GM19239 (cell line): ENCODE measurements at regions not wholly inside any gene's neighbourhood (a gene's known extent, or its start where the extent isn't known, plus 50 kb on each side); places are given as distances from the start of the nearest gene placed in this dataset.

Source experiments
- DNase-seq: peaks from one replicate; pipeline ENCODE4 v3.0.0; 2011; ENCODE audit warnings: low spot score; ENCODE audit not compliant: insufficient read length
- FAIRE-seq: peaks from 2 replicates; lab custom pipeline; 2011; peaks lifted over from hg19 to GRCh38; lab: Jason Lieb, UNC

DNA sequence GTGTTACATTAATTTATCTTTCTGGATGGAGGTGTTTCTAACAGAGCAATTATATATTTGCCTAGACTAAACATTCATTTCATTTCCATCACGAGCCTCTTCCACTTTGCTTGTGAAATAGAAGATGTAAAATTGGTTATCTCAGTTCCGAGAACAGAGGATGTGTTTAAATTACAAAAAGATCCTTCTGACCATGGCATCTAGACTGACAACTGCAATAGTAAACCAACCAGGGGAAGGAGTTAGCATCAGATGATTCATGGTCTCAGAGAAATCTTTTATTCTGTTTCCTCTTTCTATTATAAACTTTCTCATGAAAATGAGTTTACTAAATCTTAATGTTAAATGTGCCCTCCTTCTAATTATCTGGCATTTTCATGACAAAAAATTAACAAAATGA is 149.8 kb upstream of the WDR11 start:
- DNase-seq: no peak
- no peak for FAIRE-seq

DNA sequence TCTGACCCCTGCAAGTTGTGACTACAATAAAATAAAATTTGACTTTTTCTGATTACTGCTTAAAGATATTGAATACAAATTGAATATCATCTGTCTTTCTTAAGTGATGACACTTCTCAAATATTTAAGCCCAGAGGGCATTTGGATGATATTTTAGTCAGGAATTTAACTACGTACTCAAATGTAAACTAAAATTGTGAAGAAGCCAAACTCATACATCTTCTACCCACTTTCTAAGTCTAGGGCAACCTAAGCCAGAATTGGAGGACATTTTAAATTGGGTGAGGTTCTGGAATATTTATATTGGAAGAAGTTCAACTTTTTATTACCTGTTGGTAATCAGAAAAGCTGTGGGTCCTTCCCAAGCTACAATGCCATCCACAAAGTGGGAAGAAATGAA is 149.1 kb upstream of the WDR11 start:
- no peak for DNase-seq
- no peak for FAIRE-seq

DNA sequence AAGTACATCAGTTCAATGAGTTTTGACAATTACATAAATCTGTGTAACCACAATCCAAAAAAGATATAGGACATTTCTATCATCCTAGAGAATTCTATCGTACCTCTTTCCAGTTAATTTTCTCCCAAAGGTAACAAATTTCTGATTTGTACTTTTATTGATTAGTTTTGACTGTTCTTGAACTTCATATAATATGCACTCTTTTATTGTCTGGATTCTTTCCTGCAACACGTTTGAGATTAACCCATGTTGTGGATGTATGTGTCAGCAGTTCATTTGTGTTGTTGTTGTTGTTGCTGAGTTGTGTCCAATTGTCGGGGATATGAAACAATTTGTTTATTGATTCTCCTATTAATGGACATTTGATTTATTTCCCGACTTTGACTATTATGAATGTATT is 145.9 kb upstream of the WDR11 start:
- DNase-seq (no peak), FAIRE-seq (no peak)

DNA sequence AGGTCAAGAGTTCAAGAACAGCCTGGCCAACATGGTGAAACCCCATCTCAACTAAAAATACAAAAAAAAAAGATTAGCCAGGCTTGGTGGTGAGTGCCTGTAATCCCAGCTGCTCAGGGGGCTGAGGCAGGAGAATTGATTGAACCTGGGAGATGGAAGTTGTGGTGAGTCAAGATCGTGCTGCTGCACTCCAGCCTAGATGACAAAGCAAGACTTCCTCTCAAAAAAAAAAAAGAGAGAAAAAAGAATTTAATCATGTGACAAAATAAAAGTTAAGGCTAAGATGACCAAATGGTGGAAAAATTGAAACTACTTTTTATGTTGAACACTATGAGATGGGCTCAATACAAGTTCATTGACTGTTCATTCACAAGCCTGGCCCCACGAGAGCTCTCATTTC is 141.1 kb upstream of the WDR11 start:
- DNase-seq (no peak), FAIRE-seq (no peak)

DNA sequence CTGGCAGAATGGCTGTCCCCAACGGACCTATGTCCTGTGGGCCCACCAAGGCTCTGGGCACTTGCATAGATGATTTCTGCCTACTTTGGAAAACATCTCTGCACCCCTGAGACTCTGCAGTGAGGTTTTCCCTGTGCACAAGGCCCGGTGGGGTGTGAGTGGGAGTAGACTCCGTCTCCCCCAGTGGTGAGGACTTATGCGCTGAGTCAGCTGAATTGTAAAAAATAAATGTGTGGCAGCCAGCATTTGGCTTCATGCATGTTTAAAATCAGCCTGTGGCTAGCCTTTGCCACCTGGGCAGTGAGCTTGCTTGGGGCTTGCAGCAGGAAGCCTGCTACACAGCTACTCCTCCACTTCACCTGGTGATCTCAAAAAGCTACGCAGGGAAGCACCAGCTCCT is 139.3 kb upstream of the WDR11 start:
- FAIRE-seq (no peak), DNase-seq (no peak)

DNA sequence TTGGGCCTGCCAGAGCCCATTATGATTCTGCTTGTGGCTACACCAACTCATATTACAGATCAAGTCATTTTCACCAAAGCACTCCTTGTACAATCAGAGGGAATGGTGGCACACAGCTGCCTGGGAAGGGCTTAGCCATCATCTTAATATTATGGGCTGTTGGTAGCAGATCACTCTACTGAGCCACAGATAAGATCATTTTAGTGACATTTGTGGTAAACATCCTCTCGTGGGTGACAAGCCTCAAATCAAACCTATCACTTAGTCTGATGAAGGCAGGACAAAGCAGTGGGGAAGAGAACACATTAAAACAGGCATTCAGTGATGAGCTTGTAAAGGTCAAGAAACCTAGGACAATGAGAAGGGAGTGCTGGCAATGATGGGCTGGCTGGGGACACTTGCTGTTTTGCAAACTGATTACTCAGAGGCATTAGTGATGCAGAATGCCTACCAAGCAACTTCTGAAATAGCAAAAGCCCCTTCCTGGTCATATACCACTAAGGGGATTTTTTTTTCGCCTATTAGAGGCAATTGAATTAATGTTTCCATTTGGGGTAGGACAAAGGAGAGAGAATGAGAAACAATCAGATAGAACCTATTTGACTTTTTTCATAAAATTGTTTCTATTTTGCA is 137.5 kb upstream of the WDR11 start:
- no peak for DNase-seq
- FAIRE-seq: no peak

DNA sequence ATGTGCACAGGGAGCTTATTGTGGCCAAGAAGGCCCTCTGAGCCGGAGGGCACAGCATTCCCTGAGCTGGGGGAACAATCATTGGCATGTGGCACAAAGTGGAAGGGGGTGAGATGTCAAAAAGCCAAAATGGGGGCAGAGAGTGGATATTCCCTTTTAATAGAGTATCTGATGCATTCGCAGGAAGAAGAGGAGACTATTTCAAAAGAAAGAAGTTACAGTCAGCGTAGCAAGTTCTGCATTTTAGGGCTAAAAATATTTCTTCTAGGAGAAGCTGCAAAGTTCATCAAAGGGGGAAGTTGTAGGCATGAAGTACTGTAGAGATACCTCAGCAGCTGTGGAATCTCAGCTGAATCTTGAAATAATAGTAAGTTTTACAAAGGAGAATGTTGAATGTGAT is 136.0 kb upstream of the WDR11 start:
- FAIRE-seq (no peak), DNase-seq (no peak)

DNA sequence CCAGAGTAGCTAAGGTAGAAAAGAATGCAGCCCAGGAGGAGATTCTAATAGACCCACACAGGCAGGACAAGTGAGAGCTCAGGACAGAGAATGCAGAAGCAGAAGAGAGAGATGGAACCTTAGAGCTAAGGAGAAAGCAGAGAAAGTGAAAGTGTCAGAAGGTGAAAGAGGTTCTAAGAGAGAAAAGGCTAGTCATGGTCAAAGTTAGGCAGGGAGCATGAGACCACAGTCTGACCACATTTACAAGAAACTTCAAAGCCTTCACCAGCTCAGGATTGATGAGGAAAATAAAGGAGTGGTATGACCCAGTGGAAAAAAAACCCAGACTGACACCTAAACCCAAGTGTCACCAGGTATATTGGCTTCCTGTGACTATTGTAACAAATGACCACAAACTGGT is 131.8 kb upstream of the WDR11 start:
- DNase-seq: no peak

DNA sequence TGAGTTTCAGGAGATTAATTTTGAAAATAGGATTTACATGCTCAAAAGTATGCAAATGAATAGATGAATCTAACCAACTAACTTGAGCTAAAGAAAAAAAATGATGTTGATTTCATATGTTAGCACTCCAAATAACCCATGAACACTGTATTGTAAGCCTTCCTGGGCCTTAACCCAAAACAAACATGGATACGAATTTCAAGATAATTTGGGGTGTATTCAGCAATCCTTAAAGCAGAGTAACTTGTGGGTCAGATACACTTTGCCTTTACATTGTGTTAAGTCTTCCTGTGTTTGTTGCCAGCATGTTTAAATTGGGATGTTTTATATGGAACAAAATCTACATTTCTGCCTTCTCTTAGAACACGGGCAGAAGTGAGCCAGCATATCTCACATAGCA is 124.2 kb upstream of the WDR11 start:
- DNase-seq: no peak
- FAIRE-seq: no peak

More for the DNA sequence above, 131.8 kb upstream of the WDR11 start:
- FAIRE-seq: no peak

DNA sequence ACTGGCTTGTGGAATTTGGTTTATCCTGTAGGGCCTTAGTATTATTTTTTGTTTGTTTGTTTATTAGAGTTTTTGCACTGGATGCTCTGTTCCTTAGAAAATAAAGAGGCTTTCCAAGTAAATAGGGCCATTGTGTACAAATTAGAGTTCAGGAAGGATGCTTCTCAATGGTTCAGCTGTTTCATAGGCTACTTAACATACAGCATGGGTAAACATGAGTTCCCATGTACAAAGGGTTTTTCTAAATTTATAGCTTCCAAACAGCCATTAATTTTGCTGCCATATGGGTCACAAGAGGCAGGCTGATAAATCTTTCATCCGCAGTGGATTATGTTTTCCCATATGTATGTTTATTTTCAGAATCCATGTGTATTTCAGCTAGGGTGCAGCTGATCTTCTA is 121.6 kb upstream of the WDR11 start:
- no peak for DNase-seq
- FAIRE-seq: no peak

DNA sequence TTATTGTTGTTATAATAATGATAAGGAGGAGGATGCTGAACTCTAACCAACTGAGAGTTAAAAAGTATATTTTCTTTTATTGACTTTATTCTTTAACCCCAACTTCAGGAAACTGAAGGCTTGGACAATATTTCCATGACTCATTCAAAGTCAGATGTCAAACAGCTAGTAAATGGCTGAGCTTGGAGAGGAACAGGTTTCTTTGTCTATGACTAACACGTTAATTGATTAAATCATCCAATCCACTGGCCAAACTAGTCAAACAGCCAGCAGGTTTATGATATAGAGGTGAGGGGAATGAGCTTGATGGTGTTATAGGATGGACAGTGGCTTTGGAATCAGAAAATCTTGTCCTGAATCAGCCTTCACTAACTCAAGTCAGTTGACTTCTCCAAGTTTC is 119.1 kb upstream of the WDR11 start:
- DNase-seq: no peak

DNA sequence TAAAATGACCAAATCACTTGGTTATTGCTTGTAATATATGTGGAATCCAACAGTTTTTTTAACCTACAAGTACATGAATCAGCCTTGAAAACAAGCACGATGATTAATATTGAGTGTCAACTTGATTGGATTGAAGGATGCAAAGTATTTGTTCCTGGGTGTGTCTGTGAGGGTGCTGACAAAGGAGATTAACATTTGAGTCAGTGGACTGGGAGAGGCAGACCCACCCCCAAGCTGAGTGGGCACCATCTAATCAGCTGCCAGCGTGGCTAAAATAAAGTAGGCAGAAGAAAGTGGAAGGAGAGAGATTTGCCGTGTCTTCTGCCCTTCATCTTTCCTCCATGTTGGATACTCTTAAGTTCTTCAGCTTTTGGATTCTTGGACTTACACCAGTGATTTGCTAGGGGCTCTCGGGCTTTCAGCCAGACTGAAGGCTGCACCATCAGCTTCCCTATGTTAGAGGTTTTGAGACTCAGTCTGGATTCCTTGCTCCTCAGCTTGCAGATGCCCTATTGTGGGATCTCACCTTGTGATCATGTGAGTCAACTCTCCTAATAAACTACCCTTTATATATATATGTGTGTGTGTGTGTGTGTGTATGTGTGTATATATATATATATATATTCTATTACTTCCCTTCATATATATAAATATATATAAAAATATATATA is 118.4 kb upstream of the WDR11 start:
- FAIRE-seq (no peak), DNase-seq (no peak)

More for the DNA sequence above, 119.1 kb upstream of the WDR11 start:
- FAIRE-seq: no peak

DNA sequence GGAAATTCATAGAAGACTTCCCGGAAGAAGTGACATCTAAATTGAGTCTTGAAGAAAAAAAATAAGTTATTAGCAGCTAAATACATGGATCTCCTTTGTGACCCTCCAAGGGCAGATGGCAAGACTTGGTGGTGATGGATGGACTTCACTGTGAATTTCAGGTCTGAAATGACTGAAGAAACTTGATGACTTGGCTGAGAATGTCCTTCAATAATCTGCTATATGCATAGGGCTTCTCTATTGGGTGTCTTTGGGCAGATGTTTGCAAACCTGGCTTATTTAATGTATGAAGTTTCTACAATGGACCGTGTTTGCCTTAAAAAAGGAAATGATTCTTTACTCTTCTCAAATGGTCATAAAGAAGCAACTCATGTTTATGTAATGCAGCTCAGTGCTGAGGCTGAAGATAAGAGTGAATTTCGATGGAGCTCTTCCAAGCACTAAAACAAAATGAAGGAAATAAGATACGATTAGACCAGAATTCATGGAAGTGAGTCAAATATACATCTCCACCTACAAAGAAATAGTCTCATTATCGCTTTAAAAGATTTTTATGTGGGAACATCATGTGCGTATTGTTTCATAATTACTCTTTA is 116.6 kb upstream of the WDR11 start:
- DNase-seq: no peak
- FAIRE-seq: no peak

DNA sequence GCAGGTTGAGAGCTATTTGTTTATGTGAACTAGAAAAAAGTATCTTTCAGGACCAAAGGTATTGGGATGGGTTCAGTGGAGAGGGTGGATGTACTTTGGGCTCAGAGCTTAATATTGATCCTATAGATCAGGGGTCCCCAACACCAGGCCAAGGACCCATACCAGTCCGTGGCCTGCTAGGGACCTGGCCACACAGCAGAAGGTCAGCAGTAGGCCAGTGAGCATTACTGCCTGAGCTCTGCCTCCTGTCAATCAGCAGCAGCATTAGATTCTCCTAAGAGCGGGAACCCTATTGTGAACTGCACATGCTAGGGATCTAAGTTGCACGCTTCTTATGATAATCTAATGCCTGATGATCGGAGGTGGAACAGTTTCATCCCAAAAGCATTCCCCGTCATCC is 115.8 kb upstream of the WDR11 start:
- FAIRE-seq (no peak), DNase-seq (no peak)

DNA sequence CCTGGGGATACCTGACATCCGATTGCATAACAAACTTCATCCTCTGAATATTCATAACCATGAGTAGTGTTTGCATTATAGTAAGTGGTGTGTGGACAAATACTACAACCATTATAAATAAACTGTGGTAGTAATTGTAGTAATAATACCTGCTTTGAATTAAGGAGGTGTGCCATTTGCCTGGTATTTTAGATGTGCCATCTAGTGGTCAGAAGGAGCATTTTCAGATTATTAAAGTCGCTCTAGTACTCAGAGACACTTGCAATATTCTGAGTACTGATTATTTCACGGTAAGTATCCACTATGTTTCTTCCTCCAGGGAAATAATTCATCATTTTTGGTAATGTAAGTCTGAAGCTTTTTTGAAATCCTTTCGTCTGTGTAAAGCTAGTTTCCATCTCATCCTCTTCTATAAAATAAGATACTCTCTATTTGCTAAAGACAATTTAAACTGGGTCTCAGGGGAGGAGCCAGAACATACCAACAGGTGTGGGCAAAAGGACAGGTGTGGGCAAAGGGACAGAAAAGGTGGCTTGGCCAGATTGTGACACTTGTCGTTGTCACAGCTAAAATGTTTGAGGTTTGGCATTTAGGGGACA is 115.3 kb upstream of the WDR11 start:
- FAIRE-seq (peak; percentile 63), DNase-seq (peak; percentile 4)

DNA sequence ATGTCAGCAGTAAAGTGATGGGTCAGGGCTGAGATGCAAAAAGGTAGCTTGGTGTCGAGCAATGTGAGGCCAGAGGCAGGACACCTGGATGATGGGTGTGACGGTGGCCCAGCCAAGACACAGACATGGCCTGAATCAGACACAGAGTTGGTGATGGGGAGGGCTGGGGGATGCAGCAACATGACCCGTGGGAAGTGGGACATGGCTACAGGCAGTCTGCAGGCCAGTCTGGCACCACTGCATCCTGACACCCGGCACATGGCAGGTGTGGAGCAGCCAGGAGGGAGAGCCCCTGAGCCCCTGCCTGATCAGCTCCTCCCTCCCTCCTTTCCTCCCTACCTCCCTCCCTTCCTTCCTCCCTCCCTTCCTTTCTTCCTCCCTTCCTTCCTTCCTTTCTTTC is 114.8 kb upstream of the WDR11 start:
- DNase-seq: no peak
- no peak for FAIRE-seq

DNA sequence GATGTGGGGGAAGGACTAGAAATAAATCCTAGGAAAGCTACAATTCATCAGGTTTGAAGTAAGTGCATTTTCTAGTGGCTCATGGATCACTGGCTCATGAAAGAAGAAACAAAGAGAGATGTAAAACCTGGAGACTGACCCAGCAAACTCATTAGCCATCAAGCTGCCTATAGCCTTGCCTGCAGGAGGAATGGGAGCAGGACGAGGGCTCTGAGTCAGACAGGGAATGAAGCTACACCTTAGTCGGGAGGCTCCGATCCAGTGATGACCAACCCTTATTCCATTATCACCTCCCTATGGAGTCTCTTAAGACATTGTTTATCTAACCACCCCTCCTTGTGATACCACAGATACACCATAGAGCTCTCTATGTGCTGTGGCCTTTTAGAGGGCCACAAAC is 112.5 kb upstream of the WDR11 start:
- no peak for FAIRE-seq
- no peak for DNase-seq

DNA sequence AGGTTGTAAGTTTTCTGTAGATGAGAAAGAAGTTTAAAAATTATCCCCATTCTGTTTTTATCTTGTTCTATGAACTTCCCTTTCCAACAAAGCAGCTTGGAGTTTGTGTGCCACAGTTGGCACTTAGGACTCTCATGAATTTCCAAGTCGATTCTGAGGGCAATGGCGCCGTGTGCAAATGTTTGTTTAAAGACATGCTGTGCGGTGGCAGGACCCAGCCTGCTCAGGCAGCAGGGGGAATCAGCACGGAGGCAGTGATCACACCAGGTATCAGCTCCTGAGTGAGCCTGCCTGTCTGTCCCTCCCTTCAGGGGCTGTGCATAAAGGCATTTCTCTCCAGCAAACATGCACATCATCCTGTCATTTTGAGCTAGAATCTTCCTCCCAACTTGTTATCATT is 109.8 kb upstream of the WDR11 start:
- DNase-seq: no peak

DNA sequence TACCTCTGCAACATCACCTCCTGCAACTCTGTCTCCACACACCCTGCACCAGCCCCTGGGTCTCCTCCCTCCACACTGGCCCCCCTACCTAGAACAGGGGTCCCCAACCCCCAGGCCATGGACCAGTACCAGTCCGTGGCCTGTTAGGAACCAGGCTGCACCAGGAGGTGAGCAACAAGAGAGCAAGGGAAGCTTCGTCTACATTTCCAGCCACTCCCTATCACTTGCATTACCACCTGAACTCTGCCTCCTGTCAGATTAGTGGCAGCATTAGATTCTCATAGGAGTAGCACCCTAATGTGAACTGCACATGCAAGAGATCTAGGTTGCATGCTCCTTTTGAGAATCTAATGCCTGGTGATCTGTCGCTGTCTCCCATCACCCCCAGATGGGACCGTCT is 108.8 kb upstream of the WDR11 start:
- no peak for FAIRE-seq
- DNase-seq: no peak

More for the DNA sequence above, 109.8 kb upstream of the WDR11 start:
- no peak for FAIRE-seq

DNA sequence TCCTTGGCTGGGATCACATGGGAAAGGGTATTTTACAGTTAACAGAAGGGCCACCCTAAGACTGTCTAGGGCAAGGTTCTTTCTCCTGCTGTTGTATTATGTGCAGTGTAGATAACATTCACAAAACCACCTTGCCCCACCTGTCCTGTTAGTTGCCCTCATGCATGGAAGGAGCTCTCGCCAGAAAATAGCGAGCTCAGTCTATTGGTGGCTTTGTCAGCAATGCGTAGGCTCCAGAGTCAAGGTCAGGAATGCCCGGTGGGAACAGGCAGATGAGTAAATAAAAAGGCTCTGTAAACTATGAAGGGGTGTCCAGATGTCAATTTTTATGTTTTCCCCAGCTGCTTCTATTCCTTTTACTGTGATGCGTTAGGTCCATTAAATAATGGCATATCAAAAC is 107.1 kb upstream of the WDR11 start:
- no peak for FAIRE-seq
- no peak for DNase-seq

DNA sequence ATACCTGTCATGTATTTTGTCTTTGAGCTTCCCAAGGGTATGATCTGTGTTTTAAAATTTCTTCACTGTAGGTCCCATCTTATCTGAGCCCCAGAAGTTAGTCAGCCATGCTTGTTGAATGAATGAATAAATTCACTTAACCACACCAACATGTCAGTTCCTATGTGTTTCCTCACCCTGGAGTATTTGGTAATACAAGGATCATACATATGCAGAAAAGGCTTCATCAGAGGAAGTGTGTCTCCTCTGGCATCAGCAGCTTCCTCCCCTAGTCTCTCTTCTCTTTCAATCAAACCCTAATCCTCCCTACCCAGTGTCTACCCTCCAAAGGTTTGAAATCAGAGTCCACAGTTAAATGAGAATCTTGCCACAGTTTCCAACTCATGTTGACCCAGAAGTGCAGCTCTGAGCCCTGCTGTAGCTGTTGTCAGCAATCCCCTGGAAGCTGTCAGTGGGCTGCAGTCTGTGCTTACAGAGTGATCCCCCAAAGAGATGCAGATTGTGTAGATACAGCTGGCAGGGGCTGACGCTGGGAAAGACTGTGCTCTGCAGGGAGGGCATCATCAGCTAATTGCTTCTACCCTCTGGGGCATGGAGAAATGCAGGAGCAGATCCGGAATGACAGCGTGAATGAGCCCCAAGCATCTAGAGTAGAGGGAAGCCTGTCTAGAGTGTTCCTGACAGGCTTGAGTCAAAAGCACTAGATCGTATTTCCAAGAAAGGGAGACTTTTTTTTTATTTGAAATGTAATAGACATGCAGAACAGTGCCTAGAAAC is 105.0 kb upstream of the WDR11 start:
- DNase-seq (no peak), FAIRE-seq (no peak)
